Mesendoderm (in vitro differentiated cells): ENCODE measurements at regions not wholly inside any gene's neighbourhood (a gene's known extent, or its start where the extent isn't known, plus 50 kb on each side); places are given as distances from the start of the nearest gene placed in this dataset.

Experiments
- DNase-seq: peaks from one replicate; pipeline ENCODE4 v3.0.0; 2013
- H2AK5ac ChIP-seq: 2 replicates; pipeline ENCODE4 v1.6.1; 2013; ENCODE audit warnings: low read length, inconsistent platforms
- H2BK120ac ChIP-seq: 2 replicates; pipeline ENCODE4 v1.6.1; 2013; ENCODE audit warnings: low read depth, mild to moderate bottlenecking, low read length, moderate library complexity, mixed read lengths
- H2BK15ac ChIP-seq: replicated peaks from 2 replicates; pipeline ENCODE4 v1.6.1; 2013; ENCODE audit warnings: low read depth, mild to moderate bottlenecking, moderate library complexity
- H2BK5ac ChIP-seq: 2 replicates; pipeline ENCODE4 v1.6.1; 2013; ENCODE audit warnings: low read length, inconsistent platforms
- H3K18ac ChIP-seq: 2 replicates; pipeline ENCODE4 v1.6.1; 2013; ENCODE audit warnings: mild to moderate bottlenecking, low read length, mixed read lengths
- H3K23ac ChIP-seq: one replicate; pipeline ENCODE4 v1.6.1; 2013; ENCODE audit warnings: low read length
- H3K27ac ChIP-seq: 2 replicates; pipeline ENCODE4 v1.5.1; 2013; ENCODE audit warnings: low read depth, mild to moderate bottlenecking, inconsistent platforms, low read length, moderate library complexity
- H3K27me3 ChIP-seq: 2 replicates; pipeline ENCODE4 v1.6.1; 2013; ENCODE audit warnings: low read length, control low read depth, mild to moderate bottlenecking, inconsistent platforms; ENCODE audit not compliant: insufficient read depth, poor library complexity
- H3K36me3 ChIP-seq: 2 replicates; pipeline ENCODE4 v1.6.1; 2013; ENCODE audit warnings: low read length, inconsistent platforms; ENCODE audit not compliant: control insufficient read depth, insufficient read depth
- H3K4ac ChIP-seq: one replicate; pipeline ENCODE4 v1.6.1; 2013; ENCODE audit warnings: low read depth, mild to moderate bottlenecking, low read length, moderate library complexity
- H3K4me1 ChIP-seq: 2 replicates; pipeline ENCODE4 v1.6.1; 2013; ENCODE audit warnings: low read depth, low read length, inconsistent platforms; ENCODE audit not compliant: control insufficient read depth
- H3K4me2 ChIP-seq: 2 replicates; pipeline ENCODE4 v1.6.1; 2013; ENCODE audit warnings: low read length
- H3K4me3 ChIP-seq: 2 replicates; pipeline ENCODE4 v1.5.1; 2013; ENCODE audit warnings: mild to moderate bottlenecking, low read length
- H3K56ac ChIP-seq: one replicate; pipeline ENCODE4 v1.6.1; 2013; ENCODE audit warnings: low read length
- H3K79me1 ChIP-seq: 2 replicates; pipeline ENCODE4 v1.6.1; 2013; ENCODE audit warnings: low read length, inconsistent platforms
- H3K79me2 ChIP-seq: 2 replicates; pipeline ENCODE4 v1.6.1; 2013; ENCODE audit warnings: mild to moderate bottlenecking, low read length; ENCODE audit not compliant: control insufficient read depth, insufficient read depth
- H3K9ac ChIP-seq: 2 replicates; pipeline ENCODE4 v1.6.1; 2013; ENCODE audit warnings: low read length, inconsistent platforms
- H4K5ac ChIP-seq: one replicate; pipeline ENCODE4 v1.6.1; 2013; ENCODE audit warnings: low read length
- H4K8ac ChIP-seq: one replicate; pipeline ENCODE4 v1.6.1; 2013; ENCODE audit warnings: low read depth, mild to moderate bottlenecking, control low read depth, low read length, moderate library complexity
- WGBS: extraction: QIAGEN DNeasy Blood & Tissue Kit; methylation state at CpG from one replicate; pipeline ENCODE4 v1.1.7; 2013; ENCODE audit warnings: low lambda C conversion rate, missing lambda C conversion rate; ENCODE audit not compliant: insufficient coverage; ENCODE audit errors: extremely low coverage; 5-methylcytosine and 5-hydroxymethylcytosine counted together

DNA sequence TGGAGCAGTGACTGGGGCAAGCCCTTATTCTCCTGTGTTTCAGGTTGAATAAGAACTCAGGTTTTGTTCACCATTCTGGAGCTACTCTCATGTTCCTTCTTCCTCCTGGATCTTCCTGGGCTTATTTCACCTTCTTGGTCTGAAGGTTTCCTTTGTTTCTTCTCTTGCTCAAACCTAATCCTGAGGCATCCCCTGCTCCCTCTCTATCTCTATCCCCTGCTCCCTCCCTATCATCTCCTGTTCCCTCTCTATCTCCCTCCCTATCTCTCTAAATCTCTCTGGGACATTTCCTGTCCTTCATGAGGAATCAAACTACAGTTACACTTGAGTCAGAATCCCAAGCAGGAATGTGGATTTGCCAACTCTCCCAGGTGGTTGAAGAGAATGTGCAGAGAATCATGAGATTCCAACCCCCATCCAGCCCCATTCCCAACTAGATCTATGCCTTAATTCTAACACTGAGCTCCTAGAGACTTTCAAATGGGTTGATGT, 134.9 kb upstream of the ZIC3 start:
- Histone ChIP-seq H3K18ac (no peak overlapping the region), H3K9ac (peak overlapping the region; percentile 51), H3K79me1 (no peaks in the 10 kb centered on the region), H3K4me2 (peak overlapping the region; percentile 9), H2BK5ac (peak overlapping the region; percentile 71), H3K36me3 (no peaks in the 10 kb centered on the region), H2BK15ac (no peak overlapping the region), H4K8ac (peak overlapping the region; percentile 76), H3K4me3 (no peak overlapping the region), H3K23ac (no peak overlapping the region), H3K79me2 (no peaks in the 10 kb centered on the region), H3K4ac (no peak overlapping the region), H2BK120ac (no peak overlapping the region), H3K27me3 (no peaks in the 10 kb centered on the region), H3K4me1 (no peaks in the 10 kb centered on the region), H4K5ac (peak overlapping the region; percentile 12), H3K56ac (peak overlapping the region; percentile 88), H2AK5ac (no peak overlapping the region), H3K27ac (peak overlapping the region; percentile 92)
- DNase-seq: peak; percentile 92

GRCh38 chrX:137430301-137430700, 135.6 kb upstream of the ZIC3 start:
- WGBS: no CpG with 5 or more reads among the region's 17 CpGs
- Histone ChIP-seq H3K79me1 (no peaks in the 10 kb centered on the region), H3K79me2 (no peaks in the 10 kb centered on the region), H3K4me3 (no peak overlapping the region), H3K36me3 (no peaks in the 10 kb centered on the region), H3K4ac (no peak overlapping the region), H2BK120ac (peak overlapping the region; percentile 88), H3K4me1 (no peaks in the 10 kb centered on the region), H3K27me3 (no peaks in the 10 kb centered on the region), H2AK5ac (no peak overlapping the region), H3K56ac (peak overlapping the region; percentile 80), H3K4me2 (peak overlapping the region; percentile 38), H3K18ac (peak overlapping the region; percentile 98), H3K23ac (no peak overlapping the region), H4K5ac (no peak overlapping the region), H4K8ac (no peak overlapping the region), H2BK15ac (no peak overlapping the region), H2BK5ac (no peak overlapping the region), H3K27ac (peak overlapping the region; percentile 15), H3K9ac (peak overlapping the region; percentile 72)
- DNase-seq: peak; percentile 69

DNA sequence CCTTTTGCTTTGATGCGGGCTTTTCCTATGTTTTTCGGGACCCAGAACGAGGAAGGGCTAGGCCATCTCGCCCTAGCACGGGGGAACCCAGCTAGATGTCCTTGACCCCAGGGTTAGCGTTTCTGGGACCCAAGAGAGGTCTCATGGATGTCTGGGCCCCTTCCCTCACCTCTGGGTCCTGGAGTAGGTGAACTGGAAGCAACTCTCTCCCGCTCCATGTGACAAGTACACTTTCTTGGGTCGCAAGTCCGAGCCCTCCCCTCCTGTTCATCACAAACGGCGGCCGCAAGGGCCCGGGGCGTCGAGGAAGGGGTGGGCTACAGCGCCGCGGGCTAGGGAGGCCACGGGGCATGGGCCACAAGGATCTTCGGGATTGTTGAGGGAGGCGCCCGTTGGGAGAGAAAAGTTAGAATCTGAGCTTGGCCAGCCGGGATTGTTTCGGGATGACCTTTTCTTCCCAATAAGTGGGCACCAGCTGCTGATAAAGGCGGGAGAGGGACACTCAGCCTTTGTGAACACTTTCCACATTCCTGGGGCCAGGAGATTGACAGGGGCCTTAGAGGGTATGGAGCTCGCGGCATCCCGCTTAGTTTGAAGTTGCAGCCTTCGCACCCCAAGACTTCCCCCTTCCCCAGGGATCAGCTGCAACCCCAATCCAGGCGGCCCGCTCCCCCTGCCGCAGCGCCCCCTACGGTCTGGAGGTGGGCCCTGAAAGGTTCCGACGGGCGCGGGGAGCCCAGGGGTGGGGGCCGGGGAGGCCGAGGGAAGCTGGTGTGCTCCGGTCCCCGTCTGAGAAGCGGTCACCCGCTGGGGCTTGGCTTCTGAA, 136.9 kb upstream of the ZIC3 start:
- Histone ChIP-seq H3K36me3 (no peaks in the 10 kb centered on the region), H3K27ac (peak overlapping the region; percentile 15), H3K23ac (no peak overlapping the region), H3K4me1 (no peaks in the 10 kb centered on the region), H3K4ac (peak overlapping the region; percentile 78), H3K18ac (peak overlapping the region; percentile 60), H2BK15ac (no peak overlapping the region), H2BK5ac (peak overlapping the region; percentile 13), H3K4me3 (no peak overlapping the region), H3K79me2 (no peaks in the 10 kb centered on the region), H2AK5ac (no peak overlapping the region), H3K9ac (peak overlapping the region; percentile 72), H3K27me3 (no peaks in the 10 kb centered on the region), H3K56ac (peak overlapping the region; percentile 82), H3K79me1 (no peaks in the 10 kb centered on the region), H2BK120ac (no peak overlapping the region), H4K5ac (no peak overlapping the region), H4K8ac (no peak overlapping the region), H3K4me2 (peak overlapping the region; percentile 23)
- DNase-seq: peak; percentile 64
- no CpG with 5 or more reads among the region's 44 CpGs for WGBS

GRCh38 chrX:137428221-137428661, 137.7 kb upstream of the ZIC3 start:
- Histone ChIP-seq H2AK5ac (no peak overlapping the region), H3K4me3 (no peak overlapping the region), H4K5ac (no peak overlapping the region), H3K9ac (peak overlapping the region; percentile 77), H3K79me2 (no peaks in the 10 kb centered on the region), H2BK15ac (no peak overlapping the region), H2BK120ac (no peak overlapping the region), H4K8ac (no peak overlapping the region), H3K27ac (peak overlapping the region; percentile 77), H3K56ac (peak overlapping the region; percentile 82), H3K4me1 (no peaks in the 10 kb centered on the region), H3K18ac (peak overlapping the region; percentile 96), H2BK5ac (peak overlapping the region; percentile 13), H3K27me3 (no peaks in the 10 kb centered on the region), H3K23ac (no peak overlapping the region), H3K79me1 (no peaks in the 10 kb centered on the region), H3K4ac (peak overlapping the region; percentile 43), H3K4me2 (peak overlapping the region; percentile 26), H3K36me3 (no peaks in the 10 kb centered on the region)
- peak; percentile 71 for DNase-seq
- no CpG with 5 or more reads among the region's 30 CpGs for WGBS

GRCh38 chrX:137427816-137428215, 138.1 kb upstream of the ZIC3 start:
- H3K23ac ChIP-seq: no peak overlapping the region
- H3K9ac ChIP-seq: peak overlapping the region; percentile 77
- DNase-seq: peak; percentile 54

More at GRCh38 chrX:137427816-137428215, 138.1 kb upstream of the ZIC3 start:
- peak overlapping the region; percentile 82 for H4K8ac ChIP-seq
- H4K5ac ChIP-seq: no peak overlapping the region
- H3K56ac ChIP-seq: peak overlapping the region; percentile 69
- H2BK5ac ChIP-seq: peak overlapping the region; percentile 9
- peak overlapping the region; percentile 26 for H3K4me2 ChIP-seq
- no peak overlapping the region for H3K4me3 ChIP-seq
- peak overlapping the region; percentile 96 for H3K18ac ChIP-seq
- H3K79me1 ChIP-seq: no peaks in the 10 kb centered on the region
- no peaks in the 10 kb centered on the region for H3K79me2 ChIP-seq
- H3K27ac ChIP-seq: peak overlapping the region; percentile 77
- no CpG with 5 or more reads among the region's 18 CpGs for WGBS
- peak overlapping the region; percentile 74 for H2BK120ac ChIP-seq
- no peaks in the 10 kb centered on the region for H3K27me3 ChIP-seq
- H2AK5ac ChIP-seq: no peak overlapping the region
- peak overlapping the region; percentile 43 for H3K4ac ChIP-seq
- H3K4me1 ChIP-seq: no peaks in the 10 kb centered on the region
- no peaks in the 10 kb centered on the region for H3K36me3 ChIP-seq
- no peak overlapping the region for H2BK15ac ChIP-seq
